ENCODE measurements at regions not wholly inside any gene's neighbourhood (a gene's known extent, or its start where the extent isn't known, plus 50 kb on each side); places are given as distances from the start of the nearest gene placed in this dataset.
A peak's percentile ranks its signal among the peaks of the same experiment; 100 is the strongest.
"Not testable (repeated sequence)": the region's sequence is repeated elsewhere in the genome, so short reads cannot be mapped to it uniquely, and the experiment has no call there.

DNA sequence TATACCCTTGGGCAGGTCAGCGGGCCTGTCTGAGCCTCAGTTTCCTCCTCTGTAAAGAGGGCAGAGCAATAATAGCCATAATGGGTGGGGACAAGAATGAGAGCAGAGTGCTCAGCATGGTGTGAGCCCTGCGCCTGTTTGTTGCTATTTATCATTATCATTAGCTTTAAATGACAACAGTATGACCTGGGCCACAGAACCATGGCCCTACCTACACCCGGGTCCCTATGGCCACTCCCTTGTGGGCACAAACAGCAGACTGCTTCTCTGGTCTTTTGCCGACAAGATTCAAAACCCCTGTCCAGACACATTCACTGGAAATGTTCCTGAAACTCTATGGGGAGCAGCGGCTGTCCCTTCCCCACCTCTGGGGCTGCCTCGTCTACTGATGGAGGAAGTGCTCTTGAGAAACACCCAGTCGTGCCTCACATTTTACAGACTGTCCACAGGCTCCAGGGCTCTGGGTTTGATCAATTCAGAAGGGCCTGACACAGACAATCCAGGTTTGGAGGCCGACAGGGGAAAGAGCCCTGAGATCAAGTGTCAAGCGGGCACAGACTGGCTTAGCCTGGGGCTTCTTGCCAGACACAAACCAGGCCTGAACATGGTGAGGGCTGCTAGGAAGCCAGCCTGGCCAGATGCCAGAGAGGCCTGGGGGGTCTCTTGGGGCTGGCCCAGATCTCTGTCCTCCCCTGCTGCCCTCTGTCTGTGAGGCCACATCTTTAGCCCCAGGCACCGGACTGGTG, 112.5 kb upstream of the CD82 start:
- no peak for DNase-seq

DNA sequence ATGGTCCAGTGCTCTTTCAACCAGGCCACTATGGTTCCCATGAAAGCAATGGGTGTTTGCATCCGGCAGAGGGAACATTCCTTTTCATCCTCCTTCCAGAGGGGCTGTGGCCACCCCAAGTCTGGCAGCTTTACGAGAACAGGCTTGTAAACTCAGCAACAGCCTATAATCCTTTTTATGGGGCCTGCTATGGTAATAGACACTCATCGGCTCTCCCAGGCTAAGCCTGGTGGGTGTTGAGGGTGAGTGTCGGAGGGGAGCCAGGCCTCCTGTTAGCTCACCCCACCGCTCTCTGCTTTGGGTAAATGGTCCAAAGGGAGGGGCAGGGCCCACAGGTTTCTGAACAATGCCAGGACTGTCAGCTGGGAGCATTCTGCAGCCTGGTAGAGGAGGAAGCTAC, 111.6 kb upstream of the CD82 start:
- DNase-seq = no peak

DNA sequence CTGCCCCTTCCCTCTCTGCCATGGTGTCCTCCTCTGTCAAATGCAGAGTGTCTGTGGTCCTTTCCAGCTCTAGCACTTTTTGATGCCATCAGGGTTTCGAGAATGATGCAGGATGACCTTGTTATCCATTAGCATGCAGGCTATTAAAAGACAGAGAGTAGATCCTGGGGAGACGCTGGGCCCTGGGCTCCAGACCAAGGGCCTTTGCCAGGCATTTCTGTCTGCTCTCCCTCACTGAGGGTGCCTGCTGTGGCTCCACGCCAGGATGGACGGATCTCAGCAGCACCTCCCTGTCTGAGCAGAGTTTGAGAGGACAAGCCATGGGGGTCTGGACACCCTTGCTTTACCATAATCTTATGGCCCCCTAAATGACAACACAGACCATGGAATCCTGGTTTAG, 110.8 kb upstream of the CD82 start:
- no peak for DNase-seq

DNA sequence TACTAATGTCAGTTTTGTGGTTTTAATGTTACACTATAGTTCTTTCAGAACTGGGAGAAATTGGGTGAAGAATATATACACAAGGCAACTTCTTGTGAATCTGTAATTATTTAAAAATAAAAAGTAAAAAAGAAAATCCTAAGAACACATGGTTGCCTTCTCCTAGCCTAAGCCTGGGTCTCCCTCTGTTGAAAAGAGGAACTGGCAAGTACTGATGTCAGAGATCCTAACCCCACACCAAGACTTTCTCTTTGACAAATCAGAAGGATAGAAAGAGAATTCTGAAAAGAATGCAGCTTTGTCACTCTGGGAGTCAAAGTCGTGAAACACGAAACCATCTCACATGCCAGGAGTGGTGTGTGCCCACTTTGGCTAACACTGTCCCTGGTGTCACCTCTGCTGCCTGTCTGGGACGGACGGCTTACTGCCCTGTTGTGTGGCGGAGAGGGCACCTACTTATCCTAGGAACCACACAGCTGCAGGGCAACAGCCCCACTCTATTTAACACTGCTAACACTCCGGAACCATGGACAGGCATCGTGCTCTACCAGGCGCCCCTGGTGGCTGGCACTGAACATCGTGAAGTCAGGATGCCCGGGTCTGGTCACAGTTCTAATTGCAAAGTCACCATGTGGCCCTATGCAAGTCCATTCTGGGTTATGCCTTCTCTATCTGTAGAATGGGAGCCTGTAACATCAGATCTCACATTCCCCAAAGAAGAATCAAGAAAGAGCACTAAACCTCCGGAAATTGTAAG, 108.7 kb upstream of the CD82 start:
- no peak for DNase-seq

DNA sequence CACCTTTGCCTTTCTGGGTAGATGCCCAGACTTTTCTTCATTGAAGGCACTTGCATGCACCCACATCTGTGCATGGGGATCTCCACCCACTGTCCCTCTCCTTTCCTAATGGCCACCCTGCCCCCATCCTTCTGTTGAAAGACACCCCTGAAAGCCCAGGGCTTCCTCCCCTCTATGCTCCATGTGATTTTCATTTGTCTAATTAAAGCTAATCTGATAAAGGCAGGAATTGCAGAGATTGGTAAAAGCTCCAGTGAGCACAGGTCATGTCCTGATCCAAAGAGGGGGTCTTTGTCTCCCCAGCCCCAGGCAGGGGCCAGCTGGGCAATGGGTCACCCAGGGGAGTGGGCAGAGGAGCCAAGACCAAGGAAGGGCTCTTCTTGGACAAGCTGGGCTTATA, 107.6 kb upstream of the CD82 start:
- DNase-seq = no peak

DNA sequence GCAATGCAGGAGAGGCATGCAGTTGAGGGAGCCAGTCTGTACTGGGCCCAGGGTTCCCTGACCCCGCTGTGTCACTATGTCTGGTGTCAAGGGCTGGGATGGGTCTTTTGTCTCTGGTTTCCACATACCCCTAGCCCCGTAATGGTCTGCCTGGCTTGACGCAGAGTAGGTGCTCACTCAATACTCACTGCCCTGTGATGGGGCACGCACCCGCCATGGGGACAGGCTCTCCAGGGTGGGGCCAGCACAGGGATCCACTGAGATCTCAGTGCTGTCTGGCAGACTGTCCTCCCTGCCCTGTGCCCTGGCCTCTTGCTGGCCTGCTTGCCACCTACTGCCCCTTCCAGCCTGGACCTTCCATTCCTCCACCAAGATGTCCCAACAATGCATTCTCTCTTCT, 101.7 kb upstream of the CD82 start:
- no peak for DNase-seq

DNA sequence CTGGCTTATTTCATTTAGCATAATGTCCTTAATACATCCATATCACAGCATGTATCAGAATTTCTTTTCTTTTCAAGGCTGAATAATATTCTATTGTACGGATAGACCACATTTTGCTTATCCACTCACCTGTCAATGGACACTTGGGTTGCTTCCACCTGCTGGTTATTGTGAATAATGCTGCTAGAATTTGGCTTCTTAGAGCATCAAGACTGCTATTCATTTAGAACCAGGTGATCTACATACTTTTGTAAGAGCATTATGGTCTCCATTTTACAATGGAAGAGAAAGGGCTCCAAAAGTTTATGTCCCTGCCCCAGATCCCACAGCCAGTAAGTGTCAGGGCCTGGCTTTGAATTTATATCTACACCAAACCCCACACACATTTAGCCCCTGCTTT, 100.7 kb upstream of the CD82 start:
- no peak for DNase-seq

DNA sequence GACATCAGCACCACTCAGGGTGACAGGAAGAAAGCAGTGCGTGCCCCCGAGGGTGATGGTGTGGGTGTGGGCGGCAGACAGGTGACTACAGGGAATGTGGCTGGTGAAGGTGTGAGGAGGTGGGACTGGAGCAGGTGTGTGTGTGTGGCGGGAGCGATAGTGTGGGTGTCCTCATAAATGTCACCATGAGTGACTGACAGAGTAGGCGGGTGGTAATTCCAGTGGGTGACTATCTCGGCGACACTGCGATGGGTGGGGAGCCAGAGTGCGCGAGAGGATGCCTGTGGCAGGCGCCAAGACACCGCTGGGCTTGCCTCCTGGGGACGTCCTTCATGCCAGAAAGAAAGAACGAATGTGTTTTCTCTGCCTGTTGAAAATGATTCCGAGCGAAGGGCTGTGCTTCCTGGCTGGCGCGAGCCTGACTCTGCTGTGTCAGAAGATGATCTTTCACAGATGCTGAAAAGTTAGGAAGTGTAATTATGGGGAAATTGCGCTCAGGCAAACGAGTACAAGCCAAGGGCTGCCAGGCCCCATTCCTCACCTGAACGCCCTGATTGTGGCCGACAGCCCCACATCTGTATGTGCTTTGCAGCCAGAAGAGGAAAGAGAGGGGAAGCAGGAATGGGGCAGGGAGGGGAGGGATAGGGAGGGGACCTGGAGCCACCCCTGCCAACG, 98.8 kb upstream of the CD82 start:
- DNase-seq = no peak

DNA sequence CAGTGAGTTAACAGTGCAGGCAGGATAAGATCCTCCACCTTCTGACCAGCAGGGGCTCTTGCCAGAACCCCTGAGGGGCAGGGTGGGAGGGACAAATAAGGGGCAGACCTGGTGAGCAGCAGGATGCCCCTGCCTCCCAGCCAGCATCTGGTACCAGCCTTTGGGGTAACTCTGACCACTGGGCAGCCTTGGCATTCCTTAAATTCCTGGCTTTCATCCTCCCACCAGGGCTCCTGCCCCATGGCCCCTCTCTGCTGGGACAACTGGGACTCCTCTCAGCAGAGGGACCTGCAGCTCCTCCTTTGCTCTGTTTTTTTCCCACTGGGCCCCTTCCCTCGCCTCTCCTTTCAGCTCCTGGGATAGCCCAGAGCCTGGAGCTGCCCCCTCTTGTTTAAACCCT, 98.0 kb upstream of the CD82 start:
- DNase-seq = no peak

DNA sequence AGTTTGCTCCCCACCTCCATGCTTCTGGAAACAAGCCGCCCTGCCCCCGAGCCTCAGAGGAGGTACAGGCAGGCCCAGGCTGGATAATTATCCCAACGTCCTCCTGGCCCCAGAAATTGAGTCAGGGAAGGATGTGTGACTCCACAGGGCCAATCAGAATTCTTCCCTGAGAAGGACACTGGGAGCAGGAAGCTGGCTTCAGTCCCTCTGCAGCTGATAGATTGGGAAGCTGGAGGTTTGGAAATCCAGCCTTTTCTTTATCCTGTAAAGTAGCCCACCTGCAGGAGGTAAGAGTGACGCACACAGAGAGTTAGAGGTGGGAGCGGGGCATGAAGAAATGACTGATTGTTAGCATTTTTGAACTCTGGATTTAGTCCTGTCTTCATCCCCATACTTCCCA, 97.5 kb upstream of the CD82 start:
- DNase-seq = no peak

DNA sequence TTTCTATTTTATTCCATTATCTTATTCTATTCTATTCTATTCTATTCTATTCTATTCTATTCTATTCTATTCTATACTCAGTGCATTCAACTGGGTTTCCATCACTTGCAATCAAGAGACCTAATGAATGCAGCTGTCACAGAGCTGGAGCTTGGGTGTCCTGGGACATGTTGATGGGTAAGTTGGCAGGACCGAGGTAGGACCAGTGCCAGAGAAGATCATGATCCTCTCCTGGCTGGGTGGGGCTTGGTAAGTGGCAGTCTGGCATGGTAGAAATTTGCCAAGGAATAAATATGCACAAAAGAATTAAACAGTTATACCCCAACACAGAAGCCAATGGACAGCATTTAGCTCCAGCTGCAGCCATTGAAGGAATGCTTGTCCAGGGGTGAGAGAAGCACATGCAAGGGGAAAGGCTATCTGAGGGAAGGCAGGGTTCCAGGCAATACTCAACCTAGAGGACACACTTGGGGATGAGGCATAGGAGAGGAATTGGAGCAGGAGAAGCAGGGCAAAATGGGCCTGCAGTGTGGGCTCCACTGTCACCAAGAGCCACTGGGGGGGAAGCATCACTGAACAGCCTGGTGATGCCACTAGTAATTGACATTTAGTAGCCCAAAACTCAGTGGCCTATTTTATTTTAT, 97.0 kb upstream of the CD82 start:
- no peak for DNase-seq

DNA sequence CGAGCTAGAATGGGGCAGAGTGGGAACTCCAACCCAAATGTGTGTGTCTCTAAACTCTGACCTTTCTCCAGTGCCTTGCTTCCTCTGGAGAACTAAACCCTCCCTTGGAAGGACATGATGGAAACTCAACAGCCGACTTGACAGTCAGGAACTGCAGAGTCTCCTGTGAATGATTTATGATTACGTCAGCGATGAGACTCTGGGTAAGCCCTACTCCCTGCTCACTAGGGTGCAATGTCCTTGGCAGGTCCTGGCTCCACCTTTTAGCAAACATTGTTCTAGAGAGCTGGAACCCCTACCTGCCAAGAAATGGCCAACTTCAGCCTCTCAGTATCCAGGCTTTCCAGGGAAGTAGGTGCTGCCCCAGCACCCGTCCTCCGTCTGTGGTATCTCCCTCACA, 96.1 kb upstream of the CD82 start:
- no peak for DNase-seq

DNA sequence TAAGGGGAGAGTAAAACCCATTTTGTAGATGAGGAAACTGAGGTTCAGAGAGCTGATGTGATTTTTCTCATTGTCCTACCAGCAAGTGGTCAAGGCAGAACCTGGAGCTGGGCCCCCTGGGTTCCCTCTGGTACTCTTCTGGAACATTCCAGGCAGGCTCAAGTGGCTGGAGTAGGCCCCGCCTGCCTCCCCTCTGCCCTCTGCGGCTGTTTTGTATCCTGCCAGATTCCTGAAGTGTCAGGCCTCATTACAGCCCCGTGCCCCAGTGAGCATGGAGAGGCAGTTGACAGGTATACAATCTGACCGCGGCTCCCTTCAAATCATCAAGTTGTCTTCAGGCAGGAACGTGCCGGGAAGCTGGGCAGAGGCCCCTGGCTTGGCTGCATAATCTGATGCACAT, 94.6 kb upstream of the CD82 start:
- DNase-seq = no peak

DNA sequence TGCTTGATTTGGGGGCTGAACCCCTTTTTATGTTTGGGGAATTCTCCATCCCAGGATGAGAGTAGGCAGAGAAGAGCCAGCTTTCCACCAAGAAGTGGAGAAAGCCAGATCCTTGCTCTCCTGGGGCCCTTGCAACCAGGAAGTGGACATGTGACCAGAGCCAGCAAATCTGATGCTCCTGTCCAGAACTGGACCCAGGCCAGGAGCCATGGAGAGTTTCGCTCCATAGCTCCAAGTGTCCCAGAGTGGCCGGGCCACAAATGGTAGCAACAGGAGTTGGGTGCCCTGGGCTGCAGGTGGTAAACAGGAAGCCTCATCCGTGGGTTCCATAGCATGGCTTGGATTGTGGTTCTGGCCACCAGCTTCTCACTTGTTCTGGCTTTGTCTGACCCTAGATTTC, 93.9 kb upstream of the CD82 start:
- DNase-seq = no peak

DNA sequence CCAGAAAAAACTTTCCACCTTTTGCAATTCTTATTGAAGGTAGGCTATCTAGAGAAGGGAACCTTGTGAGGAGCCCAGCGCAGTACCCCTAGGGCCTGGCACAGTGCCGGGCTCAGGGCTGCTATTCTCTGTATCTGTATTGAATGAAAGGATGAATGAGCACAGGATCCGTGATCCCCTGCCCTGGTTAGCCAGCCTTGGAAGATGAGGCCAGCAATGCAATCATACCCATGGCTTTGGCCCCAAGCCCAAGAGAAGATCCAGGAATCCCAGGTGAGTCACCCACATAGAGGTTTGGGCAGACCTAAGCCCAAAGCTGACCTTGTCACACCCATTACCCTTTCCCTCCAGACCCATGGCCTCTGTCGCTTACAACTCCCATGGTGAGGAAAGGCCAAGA, 92.5 kb upstream of the CD82 start:
- DNase-seq = no peak

DNA sequence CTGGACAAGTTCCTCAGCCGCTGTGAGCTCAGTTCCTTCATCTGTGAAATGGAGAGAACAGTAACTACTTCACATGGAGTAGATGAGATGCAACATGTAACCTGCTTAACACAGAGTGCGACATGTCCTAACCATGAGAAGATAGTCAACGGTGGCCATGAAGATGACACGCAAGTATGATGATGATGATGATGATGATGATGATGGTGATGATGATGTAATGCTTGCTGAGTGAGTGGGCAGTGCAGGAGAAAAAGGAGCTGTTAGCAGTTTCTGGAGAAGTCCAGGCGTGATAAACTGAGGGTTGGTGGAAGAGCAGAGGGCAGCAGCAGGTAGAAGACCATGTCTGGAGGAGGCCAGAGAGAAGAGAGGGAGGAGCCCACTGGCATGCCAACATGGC, 90.8 kb upstream of the CD82 start:
- DNase-seq = no peak

DNA sequence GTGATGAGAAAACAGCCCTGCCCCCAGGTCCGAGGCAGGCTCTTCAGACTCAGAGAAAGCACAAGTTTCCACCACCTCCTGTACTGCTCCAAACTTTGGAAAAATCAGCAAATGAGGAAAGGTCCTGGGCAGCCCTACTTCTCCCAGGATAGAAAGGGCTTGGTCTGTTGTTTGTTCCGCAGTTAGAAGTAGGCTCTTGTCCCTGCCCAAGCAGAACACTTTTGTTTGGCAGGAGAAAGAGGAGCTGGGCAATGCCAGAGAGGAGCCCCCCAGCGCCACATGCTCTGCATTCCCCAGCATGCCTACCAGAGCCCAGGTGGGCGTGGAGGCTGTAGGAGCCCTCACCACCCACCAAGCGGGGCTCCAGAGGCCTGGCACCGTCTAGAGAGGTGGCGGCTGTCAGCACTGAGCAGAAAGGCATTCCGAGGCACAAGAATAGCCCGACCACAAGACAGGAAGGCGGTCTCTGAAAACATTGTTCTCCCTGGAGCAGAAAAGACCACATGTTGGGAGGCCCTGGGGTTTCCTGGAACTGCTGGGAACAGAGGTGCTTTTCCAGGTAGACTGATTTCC, 90.3 kb upstream of the CD82 start:
- DNase-seq = no peak

DNA sequence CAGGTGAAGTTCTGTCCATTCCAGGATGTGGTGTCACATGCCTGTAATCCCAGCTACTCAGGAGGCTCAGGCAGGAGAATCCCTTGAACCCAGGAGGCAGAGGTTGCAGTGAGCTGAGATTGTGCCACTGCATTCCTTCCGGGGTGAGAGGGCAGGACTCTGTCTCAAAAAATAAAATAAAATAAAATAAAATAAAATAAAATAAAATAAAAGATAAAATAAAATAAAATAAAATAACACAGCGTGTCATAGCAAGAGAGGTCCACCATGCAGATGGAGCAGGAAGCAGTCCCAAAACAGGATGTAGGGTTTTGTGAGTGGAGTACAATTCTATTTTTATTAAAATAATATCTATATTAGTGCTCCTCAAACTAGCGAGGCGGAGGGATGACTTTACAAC, 83.1 kb upstream of the CD82 start:
- DNase-seq = not testable (repeated sequence)

DNA sequence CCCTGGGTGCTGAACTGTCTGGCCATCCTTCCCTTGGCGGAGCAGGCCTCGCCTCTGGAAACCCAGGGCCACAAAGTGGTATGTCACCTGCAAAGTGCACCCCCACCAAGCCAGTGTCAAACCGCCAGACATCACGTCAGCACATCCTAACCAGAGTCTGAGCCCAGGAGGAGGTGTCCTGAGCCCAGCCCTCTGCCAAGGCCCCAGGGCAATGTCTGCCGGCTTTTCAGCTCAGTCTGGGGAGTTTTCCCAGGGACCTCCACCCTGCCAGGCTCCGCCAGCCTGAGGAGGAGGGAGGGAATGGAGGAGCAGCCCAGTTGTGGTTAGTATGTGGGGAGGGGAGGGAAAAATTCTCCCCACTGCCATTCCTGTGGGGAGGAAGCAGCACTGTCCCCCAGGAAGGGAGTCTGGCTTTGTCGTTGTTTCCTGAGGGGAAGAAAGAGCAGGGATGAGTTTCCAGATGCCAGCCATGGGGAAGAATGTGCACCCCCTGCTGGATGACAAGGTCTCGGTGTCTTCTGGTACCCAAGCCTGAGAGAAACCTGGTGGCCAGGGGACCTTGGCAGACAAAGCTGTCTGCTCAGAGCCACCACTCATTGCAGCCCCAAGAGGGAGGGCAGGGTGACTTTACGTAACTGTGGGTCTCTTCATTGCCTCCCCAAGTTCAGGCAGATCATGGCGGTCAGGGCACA, 81.4 kb upstream of the CD82 start:
- DNase-seq = peak; percentile 13

DNA sequence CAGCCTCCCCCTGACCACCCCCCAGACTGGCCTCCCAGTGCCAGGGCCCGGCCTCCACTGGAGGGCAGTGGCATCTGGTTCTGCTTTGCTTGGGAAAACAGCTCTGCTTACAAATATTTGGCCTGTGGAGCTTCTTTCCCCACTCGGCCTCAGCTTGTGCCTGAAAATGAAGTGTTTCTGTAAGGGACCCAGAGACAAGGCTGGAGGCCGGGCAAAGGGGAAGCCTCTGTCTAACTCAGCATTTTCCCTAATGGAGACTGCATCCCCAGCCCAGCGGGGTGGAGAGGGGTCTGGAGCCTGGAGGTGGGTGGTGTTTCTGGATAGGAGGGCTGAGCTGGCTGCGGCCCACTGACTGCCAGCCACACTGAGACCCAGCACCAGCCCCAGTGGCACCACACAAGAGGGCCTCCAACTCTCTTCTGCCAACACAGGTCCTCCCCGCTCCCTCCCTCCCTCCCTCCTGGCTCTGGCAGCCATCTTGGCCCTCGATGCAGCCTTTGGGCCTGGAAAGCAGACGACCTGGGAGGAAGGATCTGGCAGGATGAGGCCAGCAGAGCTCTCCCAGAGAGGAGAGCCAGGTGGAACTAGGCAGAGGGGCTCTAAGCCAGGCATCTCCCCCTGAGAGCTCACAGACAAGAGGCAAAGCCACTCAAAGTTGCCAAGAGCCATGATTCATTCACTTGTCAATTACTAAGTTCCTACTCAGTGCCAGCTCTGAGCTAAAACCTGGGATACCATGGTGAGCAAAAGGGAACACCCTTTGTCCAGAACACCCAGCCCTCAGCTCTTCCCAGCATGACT, 77.1 kb upstream of the CD82 start:
- DNase-seq = no peak

DNA sequence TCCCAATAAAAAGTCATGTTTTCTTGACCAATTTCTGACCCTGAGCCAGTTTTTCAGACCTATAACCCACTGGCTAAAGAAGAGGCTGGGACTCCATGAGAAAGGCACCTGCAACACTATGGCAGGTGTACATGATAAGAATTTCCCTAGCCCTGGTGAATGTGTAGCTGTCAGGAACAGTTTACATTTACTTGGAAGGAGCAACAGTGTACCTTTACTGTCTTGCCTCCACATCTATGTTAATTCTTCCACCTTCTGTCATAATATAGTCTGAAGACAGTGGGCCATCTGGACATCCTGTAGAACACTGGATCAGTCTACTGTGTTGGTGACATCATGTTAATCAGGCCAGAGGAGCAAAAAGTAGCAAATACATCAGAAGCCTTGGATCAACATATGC, 72.1 kb upstream of the CD82 start:
- no peak for DNase-seq

DNA sequence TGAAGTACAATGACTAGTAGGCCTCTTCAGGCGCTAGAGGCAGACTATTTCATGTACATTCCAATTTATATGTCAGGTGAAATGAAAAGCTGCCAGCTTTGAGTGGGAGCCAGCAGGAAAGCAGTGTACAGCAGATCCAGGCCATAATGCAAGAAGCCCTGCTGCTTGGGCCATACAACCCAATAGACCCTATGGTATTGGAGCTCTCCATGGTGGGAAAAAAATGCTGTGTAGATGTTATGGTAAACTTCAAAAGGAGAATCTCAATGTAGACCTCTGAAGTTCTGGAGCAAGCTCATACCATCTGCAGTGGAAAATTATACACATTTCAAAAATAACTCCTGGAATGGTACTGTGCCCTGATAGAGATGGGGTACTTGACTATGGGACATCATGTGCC, 71.5 kb upstream of the CD82 start:
- DNase-seq = no peak

All from fibroblast of skin of abdomen (primary cell).